GM18868 (cell line): ENCODE measurements at regions not wholly inside any gene's neighbourhood (a gene's known extent, or its start where the extent isn't known, plus 50 kb on each side); places are given as distances from the start of the nearest gene placed in this dataset.
"Not testable (repeated sequence)": the region's sequence is repeated elsewhere in the genome, so short reads cannot be mapped to it uniquely, and the experiment has no call there.

ENCODE experiments used
- ATAC-seq: cut with Tn5 transposase; IDR thresholded peaks from one replicate; pipeline ENCODE4 v1.9.1; 2021; ENCODE audit warnings: mild to moderate bottlenecking, moderate library complexity; ENCODE audit not compliant: unreplicated experiment

DNA sequence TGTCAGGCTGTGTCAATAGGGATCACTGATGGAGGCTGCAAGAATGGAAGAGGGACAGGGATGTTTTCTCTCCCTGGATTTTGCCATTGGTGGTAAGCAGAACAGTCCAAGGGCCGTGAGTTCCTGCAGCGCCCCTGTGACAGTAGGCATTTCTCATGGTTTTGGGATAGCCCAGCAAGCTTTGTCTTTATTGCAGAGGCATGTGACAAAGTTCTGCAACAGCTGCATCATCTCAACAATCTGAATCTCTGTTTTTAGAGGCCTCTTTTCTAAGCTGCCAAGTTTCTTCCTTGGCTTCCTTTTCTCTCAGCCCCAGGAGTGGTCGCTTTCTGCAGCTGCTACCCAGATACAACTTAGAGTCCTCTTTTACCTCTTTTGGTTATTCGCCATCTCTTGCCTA is 95.7 kb upstream of the TSHZ3 start:
- no peak for ATAC-seq

DNA sequence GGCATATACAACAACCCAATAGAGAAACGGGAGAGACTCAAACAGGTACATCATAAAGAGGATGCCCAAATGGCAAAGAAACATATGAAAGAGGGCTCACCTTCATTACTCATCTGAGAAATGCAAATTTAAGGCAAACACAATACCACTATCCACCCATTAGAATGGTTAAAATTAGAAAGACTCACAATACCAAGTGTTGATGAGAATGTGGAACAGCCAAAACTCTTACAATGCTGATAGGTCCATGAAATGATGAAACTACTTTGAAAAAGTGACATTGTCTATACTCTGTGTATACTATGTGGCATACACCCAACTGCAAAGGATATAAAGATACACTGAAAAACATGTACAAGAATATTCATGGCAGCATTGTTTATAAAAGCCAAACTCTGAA is 96.2 kb upstream of the TSHZ3 start:
- no peak for ATAC-seq

DNA sequence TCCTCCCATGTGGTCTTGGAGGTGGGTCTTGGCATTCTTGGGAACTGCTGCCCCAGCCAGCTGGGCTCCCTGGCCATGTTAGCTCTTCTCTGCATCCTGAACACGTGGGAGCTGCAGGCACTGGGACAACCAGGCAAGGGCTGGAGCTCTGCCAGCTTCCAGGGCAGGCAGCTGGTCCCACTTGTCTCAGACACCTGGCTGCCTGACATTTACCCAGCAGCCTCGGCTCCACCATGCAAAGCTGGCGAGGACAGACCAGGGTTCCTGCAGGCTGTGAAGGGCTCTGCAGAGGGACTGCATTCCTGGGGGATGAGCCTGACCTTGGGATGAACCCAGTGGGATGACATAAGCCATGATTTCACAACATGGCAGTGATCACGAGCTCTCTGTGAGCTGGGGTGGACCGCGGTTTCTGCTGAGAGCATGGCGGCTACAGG is 99.0 kb upstream of the TSHZ3 start:
- no peak for ATAC-seq

DNA sequence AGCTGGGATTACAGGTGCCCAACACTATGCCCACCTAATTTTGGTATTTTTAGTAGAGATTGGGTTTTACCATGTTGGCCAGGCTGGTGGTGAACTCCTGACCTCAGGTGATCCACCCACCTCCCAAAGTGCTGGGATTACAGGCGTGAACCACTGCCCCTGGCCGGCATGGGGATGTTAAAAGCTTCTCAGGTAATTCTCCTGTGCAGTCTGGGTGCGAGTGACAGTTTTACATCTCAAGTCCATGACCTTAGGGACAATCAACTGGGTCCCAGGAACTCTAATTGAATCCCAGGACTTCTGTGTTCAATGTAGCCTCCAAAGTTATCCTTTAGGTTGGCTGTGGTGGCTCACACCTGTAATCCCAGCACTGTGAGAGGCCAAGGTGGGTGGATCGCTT is 100.1 kb upstream of the TSHZ3 start:
- ATAC-seq, result no peak

DNA sequence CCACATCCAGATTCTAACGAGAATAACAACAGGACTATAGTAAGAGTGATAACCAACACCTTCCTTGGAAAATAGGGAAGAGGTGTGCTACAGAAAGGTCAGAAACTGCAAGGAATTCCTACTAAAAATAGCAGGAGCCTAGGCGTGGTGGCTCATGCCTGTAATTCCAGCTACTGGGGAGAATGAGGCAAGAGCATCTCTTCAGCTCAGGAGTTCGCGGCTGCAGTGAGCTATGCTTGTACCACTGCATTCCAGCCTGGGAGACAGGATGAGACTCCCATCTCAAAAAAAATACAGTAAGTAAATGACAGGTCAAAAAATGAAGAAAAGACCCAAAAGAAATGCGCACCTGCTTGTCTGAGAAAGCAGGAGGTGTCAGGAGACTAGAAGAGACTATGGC is 101.5 kb upstream of the TSHZ3 start:
- ATAC-seq, result no peak

DNA sequence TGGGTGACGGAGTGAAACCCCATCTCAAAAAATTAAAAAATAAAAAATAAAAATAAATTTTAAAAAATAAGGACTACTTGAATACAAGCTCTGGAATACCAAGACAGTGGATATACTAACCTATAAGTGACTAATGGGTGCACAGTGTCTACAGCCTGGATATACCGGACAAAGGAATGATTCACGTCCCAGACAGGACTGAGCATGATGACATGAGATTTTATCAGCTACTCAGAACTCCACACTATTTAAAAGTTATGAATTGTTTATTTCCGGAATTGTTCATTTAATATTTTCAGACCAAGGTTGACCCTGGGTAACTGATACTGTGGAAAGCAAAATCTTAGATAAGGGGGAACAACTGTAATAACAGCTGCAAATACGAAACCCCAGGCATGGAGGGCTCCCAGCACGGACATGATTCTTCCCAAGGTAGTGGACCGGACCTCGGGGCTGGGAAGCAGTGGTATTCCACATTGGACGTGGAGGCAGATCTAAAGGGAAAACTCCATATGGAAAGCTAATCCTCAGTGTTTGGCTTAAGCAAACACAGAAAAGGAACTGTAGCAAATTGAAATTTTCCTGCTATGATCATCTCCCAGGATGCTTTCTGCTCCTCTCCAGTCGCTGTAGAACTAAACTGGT is 102.6 kb upstream of the TSHZ3 start:
- ATAC-seq, result no peak

DNA sequence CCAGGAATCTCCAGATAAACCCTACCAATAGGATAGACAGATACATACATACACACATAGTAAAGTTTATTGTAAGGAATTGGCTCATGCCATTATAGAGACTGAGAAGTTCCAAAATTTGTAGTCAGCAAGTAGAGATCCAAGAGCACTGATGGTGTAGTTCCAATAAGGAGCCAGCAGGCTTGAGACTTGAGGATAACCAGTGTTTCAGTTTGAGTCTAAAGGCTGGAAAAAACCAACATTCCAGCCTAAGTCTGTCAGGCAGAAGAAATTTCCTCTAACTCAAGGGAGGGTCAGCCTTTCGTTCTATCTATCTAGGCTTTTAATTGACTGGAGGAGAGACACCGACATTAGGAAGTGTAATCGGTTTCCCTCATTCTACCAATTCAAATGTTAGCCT is 110.2 kb upstream of the TSHZ3 start:
- ATAC-seq, result no peak

DNA sequence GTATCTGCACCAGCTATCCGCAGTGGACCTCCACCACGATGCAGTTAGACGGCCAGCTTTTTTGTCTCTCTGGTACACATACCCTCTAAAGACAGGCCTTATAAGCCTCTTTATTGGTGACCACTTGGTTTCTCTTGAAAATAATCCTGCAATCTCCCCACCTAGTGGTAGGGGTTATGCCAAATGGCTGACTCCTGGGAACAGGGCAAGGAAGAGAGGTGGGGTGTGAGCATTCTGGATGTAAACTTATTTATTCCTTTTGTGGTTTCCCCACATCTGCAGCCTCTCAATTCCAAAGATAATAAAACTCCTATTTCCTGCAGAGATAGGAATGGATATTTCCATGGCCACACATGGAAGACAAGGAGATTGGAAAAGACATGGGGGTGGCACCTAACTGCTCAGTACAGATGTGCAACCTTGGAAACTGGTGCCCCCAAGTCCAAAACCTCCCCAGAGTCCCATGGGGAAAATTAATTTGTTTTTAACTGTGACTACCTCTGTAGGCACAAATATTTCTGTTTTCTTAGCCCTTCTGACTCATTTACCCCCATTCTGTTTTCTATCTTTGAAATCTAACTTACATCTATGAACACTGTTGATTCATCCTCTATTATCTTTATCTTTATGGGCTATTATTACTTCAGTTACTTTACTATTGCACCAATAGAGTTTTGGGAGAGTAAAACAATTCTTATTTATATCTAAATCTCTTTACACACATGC is 112.7 kb upstream of the TSHZ3 start:
- no peak for ATAC-seq

DNA sequence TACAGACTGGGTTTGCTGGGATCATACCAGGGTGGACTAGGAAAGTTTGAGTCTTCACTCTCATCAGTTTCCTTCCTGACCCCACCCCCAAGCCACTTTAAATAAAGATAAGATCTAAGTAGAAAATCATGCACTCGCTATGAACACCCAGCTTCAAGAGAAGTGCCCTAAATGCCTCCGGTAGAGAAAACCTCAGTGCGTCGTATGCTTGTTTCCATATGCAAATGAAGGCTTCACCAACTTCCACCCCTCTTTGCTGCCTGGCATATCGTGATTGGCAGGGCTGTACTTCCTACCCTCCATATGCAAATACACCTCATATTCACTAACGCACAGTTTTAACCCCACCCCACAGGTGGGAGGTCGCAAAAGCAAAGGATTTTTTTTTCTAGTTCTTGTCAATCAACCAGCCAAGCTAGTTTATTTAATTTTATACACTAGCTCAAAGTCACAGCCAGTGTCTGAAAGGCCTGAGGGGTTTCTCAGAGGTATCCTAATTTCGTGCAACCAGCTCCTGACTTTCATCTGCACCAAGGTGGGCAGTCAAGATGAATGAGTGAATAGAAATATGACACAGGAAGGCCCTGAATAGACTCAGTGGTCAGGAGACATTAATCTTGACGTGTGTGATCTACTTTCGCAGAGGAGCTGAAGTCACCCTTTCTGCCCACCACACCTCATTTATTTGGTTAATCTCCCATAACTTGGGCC is 121.1 kb upstream of the TSHZ3 start:
- ATAC-seq, result no peak

DNA sequence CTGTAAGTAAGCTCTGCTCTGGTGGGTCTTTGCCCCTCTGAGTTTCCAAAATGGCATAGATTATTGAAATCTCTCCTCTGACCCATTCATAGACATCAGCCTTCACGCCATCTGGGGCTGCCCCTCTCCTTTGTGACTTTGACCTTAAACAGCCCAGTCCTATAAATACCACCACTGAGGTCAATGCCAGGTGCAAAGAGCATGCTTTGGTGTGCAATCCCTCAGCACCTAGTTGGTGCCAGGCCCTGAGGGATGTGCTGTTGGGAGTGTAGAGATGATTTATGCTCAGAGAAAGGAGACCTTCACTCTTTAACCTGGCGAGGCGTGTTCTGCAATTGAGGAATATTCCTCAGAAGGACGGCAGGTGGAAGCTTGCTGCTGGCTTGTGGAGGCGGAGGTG is 121.7 kb upstream of the TSHZ3 start:
- no peak for ATAC-seq

DNA sequence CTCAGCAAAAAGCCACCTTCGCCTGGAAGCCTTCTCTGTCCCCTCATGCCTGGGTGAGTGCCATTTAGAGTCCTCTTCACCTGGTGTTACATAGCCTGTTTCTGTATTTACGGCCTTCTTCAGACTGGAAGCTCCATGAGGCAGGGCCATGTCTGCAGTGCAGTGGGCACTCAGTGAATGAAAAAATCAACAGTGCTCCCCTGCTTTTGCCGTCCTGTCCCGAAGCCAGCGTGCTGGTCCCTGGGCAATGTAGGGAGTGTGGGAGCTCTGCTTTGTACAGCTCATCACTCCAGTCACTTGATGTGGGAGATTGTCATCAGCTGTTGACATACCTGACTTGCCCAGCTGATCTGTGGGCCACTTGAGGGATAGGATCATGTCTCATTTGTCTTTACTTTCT is 129.0 kb upstream of the TSHZ3 start:
- ATAC-seq, result no peak

DNA sequence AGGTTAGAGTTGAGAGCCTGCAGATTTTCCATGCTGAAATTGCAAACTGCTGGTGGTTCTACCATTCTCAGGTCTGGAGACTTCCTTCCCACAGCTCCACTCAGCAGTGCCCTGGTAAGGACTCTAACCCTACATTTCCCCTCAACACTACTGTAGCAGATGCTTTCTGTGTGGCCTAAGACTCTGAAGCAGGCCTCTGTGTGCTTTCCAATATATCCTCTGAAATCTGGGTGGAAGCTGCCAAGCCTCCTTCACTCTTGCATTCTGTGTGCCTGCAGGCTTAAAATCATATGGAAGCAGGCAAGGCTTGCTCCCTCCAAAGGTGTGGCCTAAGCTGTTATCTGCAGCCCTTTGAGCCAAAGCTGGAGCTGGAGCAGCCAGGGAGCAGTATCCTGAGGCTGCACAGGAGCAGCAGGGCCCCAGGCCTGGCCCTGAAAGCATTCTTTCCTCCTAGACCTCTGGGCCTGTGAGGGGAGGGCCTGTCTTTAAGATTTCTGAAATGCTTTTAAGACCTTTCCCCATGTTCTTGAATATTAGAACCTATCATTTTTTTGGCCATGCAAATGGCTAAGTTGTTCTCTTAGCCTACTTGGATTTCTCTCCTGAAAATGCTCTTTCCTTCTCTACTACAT is 134.1 kb upstream of the TSHZ3 start:
- ATAC-seq, result no peak

DNA sequence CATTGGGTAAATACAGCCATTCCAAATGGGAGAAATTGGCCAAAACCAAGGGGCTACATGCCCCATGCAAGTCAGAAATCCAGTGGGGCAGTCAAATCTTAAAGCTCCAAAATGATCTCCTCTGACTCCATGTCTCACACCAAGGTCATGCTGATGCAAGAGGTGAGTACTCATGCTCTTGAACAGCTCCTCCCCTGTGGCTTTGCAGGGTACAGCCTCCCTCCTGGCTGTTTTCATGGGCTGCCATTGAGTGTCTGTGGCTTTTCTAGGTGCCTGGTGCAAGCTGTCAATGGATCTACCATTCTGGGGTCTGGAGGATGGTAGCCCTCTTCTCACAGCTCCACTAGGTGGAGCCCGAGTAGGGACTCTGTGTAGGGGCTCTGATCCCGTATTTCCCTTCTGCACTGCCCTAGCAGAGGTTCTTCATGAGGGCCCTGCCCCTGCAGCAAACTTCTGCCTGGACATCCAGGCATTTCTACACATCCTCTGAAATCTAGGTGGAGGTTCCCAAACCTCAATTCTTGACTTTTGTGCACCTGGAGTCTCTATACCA is 135.7 kb upstream of the TSHZ3 start:
- not testable (repeated sequence) for ATAC-seq

DNA sequence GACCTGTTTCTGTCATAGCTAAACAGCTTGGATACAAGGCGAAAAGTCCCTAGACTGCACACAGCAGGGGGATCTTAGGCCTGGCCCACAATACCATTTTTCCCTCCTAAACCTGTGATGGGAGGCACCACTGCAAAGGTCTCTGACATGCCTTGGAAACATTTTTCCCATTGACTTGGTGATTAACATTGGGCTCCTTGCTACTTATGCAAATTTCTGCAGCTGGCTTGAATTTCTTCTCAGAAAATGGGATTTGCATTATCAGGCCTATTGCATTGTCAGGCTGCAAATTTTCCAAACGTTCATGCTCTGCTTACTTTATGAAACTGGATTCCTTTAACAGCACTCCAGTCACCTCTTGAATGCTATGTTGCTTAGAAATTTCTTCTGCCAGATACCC is 136.2 kb upstream of the TSHZ3 start:
- ATAC-seq, result no peak

DNA sequence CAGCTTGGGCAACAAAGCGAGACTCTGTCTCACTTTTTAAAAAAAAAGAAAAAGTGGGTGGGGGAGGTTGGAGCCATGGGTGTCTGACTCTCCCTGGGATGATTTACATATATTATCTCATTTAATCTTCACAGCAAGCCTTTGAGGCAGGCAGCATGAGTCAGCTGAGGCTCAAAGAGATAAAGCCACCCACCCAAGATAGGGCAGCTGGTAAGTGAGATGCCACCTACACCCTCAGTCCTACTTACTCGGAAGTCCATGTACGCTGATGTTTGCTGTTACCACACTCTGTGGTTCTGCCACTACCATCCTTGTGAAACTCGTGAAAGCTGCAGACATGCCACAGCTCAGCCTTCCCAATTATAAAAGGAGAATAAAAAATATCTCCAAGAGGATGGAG is 142.0 kb upstream of the TSHZ3 start:
- no peak for ATAC-seq

DNA sequence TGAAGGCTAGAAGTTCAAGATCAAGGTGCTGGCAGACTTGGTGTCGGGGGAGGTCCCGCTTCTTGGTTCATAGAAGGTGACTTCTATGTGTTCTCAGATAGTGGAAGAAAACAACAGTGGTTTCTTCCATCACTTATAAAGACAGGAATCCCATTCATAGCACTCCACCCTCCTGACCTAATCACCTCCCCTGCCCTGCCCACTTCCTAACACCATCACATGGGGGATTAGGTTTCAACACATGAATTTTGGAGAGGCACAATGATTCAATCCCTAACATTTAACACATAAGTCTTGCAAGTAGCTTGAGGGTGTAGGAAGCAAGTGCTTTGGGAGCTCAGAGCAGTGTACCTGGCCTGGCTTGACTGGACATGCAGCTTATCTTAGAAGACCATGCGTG is 142.8 kb upstream of the TSHZ3 start:
- ATAC-seq, result no peak

DNA sequence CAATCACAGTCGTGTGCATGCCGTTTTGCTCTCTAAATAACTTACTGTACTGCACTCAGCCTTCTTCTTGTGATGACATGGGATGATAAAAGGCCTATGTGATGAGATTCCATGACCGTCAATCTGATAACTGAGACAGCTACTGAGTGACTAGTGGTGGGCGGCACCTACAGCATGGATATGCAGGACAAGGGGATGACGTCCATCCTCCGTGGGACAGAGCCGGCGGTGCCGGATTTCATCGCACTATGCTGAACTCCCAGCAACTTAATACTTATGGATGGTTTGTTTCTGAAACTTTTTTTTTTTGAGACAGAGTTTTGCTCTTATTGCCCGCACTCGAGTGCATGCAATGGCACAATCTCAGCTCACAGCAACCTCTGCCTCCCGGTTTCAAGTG is 146.8 kb upstream of the TSHZ3 start:
- no peak for ATAC-seq

DNA sequence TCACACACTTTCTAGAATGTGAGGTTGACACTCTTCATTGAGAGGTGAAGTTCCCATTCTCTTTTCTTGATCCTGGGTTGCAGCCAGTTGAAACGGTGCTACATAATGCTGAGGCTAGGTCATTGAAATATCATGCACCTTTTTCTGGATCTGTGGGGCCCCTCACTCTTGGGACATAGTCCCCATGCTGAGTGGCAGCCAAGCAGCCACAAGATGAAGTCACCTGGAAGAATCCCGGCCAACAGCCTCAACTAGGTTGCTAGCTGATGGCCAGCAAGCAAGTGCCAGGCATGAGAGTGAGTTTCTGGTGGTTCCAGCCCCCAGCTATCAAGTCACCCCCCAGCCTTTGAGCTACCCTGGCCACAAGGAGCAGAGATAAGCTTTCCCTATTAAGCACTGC is 148.5 kb upstream of the TSHZ3 start:
- ATAC-seq, result no peak

DNA sequence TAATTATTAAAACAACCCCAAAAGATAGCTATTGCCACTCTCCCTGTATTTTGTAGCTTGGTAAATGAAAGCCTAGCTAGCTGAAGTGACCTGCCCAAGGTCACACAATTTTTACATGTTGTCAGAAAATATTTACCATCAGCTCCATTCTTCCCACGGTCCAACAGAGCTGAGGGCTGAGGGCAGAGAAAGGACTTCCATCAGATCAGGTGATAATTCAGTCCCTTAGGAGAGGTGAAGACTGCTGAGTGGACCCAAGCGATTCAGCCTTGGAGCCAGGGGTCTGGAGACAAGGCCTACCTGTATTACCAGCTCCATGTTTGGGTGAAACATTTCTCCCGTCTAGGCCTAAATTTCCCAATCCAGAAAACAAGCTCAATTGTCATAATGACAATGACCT is 149.5 kb upstream of the TSHZ3 start:
- ATAC-seq, result no peak

DNA sequence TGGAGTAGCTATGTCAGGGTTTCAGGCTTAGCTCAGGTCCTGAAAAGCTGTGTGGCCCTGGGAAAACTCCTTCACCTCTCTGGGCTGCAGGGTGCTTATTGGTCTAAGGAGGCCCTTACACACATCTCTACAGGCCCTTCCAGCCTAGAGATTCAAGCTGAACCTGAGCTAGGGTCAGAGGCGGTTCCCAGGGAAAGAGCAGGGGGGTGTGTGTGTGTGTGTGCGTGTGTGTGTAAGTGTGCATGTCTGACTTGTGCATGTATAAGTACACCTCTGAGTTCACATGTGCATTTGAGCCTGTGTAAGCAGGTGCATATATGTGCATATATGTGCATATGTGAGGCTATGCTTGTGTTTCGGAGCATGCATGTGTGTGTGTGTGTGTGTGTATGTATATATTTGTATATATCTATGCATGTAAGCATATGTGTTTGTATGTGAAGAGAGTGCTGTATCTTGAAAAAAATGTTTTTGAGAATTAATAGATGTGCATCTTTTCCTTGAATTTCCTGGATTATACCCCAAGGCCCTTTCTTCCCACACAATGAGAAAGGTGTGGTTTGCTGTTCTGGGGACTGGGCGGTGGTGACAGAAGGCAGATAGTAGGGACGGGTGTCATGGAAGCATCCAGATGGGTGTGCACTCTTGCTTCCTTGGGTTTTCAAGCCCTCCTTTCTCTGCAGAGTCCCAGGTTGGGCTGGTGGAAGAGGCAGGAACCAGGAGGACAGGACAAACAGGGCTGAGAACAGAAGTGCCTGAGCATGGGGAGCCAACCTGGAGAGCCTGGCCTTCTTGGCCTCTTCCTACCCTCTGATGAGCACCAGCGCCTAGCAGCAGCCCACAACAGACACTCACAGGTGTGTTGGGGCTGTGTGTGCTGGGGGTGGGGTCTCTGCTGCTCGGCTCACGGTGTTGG is 150.3 kb upstream of the TSHZ3 start:
- no peak for ATAC-seq
